ENCODE measurements at regions not wholly inside any gene's neighbourhood (a gene's known extent, or its start where the extent isn't known, plus 50 kb on each side); places are given as distances from the start of the nearest gene placed in this dataset.

DNA sequence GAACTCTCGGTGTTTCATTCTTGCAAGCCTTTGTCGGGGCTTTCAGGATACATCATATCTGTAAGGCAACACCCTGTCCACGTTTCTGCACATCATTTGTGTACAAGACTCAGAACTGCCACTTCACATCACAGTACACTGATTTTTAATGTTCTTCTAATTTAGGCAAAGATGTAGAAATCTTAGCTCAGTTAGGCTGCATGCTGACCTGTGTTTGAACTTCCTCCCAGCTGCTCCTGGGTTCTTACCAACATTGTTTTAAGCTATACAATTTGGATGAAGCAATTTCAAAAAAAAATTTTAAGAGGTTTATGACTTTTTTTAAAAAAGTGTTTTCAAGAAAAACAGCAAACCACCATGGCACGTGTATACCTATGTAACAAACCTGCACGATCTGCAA, 1047.9 kb upstream of the SLC10A2 start:
- no peak for TF ChIP-seq POLR2AphosphoS5 (IDR thresholded peaks at IDR 0.05; ENCODE audit: low read depth)
- TF ChIP-seq, protein P1, sequence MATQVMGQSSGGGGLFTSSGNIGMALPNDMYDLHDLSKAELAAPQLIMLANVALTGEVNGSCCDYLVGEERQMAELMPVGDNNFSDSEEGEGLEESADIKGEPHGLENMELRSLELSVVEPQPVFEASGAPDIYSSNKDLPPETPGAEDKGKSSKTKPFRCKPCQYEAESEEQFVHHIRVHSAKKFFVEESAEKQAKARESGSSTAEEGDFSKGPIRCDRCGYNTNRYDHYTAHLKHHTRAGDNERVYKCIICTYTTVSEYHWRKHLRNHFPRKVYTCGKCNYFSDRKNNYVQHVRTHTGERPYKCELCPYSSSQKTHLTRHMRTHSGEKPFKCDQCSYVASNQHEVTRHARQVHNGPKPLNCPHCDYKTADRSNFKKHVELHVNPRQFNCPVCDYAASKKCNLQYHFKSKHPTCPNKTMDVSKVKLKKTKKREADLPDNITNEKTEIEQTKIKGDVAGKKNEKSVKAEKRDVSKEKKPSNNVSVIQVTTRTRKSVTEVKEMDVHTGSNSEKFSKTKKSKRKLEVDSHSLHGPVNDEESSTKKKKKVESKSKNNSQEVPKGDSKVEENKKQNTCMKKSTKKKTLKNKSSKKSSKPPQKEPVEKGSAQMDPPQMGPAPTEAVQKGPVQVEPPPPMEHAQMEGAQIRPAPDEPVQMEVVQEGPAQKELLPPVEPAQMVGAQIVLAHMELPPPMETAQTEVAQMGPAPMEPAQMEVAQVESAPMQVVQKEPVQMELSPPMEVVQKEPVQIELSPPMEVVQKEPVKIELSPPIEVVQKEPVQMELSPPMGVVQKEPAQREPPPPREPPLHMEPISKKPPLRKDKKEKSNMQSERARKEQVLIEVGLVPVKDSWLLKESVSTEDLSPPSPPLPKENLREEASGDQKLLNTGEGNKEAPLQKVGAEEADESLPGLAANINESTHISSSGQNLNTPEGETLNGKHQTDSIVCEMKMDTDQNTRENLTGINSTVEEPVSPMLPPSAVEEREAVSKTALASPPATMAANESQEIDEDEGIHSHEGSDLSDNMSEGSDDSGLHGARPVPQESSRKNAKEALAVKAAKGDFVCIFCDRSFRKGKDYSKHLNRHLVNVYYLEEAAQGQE (IDR thresholded peaks at IDR 0.05; ENCODE audit: unreplicated experiment): no peak
- TF ChIP-seq, protein P2, sequence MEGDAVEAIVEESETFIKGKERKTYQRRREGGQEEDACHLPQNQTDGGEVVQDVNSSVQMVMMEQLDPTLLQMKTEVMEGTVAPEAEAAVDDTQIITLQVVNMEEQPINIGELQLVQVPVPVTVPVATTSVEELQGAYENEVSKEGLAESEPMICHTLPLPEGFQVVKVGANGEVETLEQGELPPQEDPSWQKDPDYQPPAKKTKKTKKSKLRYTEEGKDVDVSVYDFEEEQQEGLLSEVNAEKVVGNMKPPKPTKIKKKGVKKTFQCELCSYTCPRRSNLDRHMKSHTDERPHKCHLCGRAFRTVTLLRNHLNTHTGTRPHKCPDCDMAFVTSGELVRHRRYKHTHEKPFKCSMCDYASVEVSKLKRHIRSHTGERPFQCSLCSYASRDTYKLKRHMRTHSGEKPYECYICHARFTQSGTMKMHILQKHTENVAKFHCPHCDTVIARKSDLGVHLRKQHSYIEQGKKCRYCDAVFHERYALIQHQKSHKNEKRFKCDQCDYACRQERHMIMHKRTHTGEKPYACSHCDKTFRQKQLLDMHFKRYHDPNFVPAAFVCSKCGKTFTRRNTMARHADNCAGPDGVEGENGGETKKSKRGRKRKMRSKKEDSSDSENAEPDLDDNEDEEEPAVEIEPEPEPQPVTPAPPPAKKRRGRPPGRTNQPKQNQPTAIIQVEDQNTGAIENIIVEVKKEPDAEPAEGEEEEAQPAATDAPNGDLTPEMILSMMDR (conservative IDR thresholded peaks at IDR 0.05; ENCODE audit: low read depth in 2 of 2): no peak
- TF ChIP-seq, protein P3, sequence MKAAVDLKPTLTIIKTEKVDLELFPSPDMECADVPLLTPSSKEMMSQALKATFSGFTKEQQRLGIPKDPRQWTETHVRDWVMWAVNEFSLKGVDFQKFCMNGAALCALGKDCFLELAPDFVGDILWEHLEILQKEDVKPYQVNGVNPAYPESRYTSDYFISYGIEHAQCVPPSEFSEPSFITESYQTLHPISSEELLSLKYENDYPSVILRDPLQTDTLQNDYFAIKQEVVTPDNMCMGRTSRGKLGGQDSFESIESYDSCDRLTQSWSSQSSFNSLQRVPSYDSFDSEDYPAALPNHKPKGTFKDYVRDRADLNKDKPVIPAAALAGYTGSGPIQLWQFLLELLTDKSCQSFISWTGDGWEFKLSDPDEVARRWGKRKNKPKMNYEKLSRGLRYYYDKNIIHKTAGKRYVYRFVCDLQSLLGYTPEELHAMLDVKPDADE (IDR thresholded peaks at IDR 0.05): no peak

All from GM23338 (cell line).